ENCODE measurements at regions not wholly inside any gene's neighbourhood (a gene's known extent, or its start where the extent isn't known, plus 50 kb on each side); places are given as distances from the start of the nearest gene placed in this dataset.

GRCh38 chr9:14488421-14489190 is 174.7 kb upstream of the NFIB start (continued):
- TF ChIP-seq AFF1 (IDR thresholded peaks at IDR 0.05; ENCODE audit: low read depth in 1 of 2, partially characterized antibody in 2 of 2) (no peak), TAF15 (IDR thresholded peaks at IDR 0.05; ENCODE audit: low read depth, low read length) (no peak), CC2D1A (IDR thresholded peaks at IDR 0.05) (no peak), FOXJ3 (CRISPR knock-in tag; IDR thresholded peaks at IDR 0.05) (no peak), RBM34 (IDR thresholded peaks at IDR 0.05; ENCODE audit: borderline replicate concordance, insufficient read depth, low read length) (no peak)
- TF ChIP-seq, protein P1, sequence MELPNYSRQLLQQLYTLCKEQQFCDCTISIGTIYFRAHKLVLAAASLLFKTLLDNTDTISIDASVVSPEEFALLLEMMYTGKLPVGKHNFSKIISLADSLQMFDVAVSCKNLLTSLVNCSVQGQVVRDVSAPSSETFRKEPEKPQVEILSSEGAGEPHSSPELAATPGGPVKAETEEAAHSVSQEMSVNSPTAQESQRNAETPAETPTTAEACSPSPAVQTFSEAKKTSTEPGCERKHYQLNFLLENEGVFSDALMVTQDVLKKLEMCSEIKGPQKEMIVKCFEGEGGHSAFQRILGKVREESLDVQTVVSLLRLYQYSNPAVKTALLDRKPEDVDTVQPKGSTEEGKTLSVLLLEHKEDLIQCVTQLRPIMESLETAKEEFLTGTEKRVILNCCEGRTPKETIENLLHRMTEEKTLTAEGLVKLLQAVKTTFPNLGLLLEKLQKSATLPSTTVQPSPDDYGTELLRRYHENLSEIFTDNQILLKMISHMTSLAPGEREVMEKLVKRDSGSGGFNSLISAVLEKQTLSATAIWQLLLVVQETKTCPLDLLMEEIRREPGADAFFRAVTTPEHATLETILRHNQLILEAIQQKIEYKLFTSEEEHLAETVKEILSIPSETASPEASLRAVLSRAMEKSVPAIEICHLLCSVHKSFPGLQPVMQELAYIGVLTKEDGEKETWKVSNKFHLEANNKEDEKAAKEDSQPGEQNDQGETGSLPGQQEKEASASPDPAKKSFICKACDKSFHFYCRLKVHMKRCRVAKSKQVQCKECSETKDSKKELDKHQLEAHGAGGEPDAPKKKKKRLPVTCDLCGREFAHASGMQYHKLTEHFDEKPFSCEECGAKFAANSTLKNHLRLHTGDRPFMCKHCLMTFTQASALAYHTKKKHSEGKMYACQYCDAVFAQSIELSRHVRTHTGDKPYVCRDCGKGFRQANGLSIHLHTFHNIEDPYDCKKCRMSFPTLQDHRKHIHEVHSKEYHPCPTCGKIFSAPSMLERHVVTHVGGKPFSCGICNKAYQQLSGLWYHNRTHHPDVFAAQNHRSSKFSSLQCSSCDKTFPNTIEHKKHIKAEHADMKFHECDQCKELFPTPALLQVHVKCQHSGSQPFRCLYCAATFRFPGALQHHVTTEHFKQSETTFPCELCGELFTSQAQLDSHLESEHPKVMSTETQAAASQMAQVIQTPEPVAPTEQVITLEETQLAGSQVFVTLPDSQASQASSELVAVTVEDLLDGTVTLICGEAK (IDR thresholded peaks at IDR 0.05) = no peak
- TF ChIP-seq, protein P1 (CRISPR knock-in tag; IDR thresholded peaks at IDR 0.05) = no peak

Measured in K562 (cell line).